Lung (tissue), 11 donors: ENCODE measurements at regions not wholly inside any gene's neighbourhood (a gene's known extent, or its start where the extent isn't known, plus 50 kb on each side); places are given as distances from the start of the nearest gene placed in this dataset.
A peak's percentile ranks its signal among the peaks of the same experiment; 100 is the strongest.

Source experiments
- ATAC-seq: fragments of 200-7000 bp; cut with Tn5 transposase; one replicate; pipeline ENCODE4 v1.9.1; 2020; ENCODE audit warnings: moderate number of reproducible peaks; ENCODE audit not compliant: insufficient read depth, low FRiP score
- DNase-seq, 3 donors: peaks; one replicate each; pipeline ENCODE4 v3.0.0-alpha.2; 2013 to 2017
- H3K27ac ChIP-seq, 2 donors: one replicate each; pipeline ENCODE4 v1.5.1; 2013; ENCODE audit warnings: mild to moderate bottlenecking in 2 of 2, moderate library complexity in 2 of 2, control low read depth in 1 of 2, inconsistent platforms in 1 of 2, low read depth in 1 of 2, low read length in 1 of 2
- H3K27me3 ChIP-seq, 3 donors: one replicate each; pipeline ENCODE4 v1.5.1; 2013; ENCODE audit warnings: low read length in 2 of 3; ENCODE audit not compliant: control insufficient read depth in 3 of 3, insufficient read depth in 3 of 3
- H3K36me3 ChIP-seq, 4 donors: one replicate each; pipeline ENCODE4 v1.5.1; 2013; ENCODE audit warnings: low read length in 4 of 4, mild to moderate bottlenecking in 1 of 4, moderate library complexity in 1 of 4; ENCODE audit not compliant: control insufficient read depth in 4 of 4, insufficient read depth in 4 of 4
- H3K4me1 ChIP-seq, 5 donors: one replicate each; pipeline ENCODE4 v1.5.1; 2013; ENCODE audit warnings: low read length in 5 of 5, mild to moderate bottlenecking in 2 of 5, moderate library complexity in 1 of 5; ENCODE audit not compliant: control insufficient read depth in 5 of 5, insufficient read depth in 5 of 5
- H3K4me3 ChIP-seq: one replicate; pipeline ENCODE4 v1.5.1; 2013; ENCODE audit warnings: mild to moderate bottlenecking, control low read depth, moderate library complexity
- H3K9ac ChIP-seq, 2 donors: one replicate each; pipeline ENCODE4 v1.5.1; 2013; ENCODE audit warnings: low read length in 2 of 2, control low read depth in 1 of 2; ENCODE audit not compliant: insufficient read depth in 1 of 2
- H3K9me3 ChIP-seq, 4 donors: one replicate each; pipeline ENCODE4 v1.5.1; 2013; ENCODE audit warnings: low read length in 3 of 4, mild to moderate bottlenecking in 1 of 4, moderate library complexity in 1 of 4; ENCODE audit not compliant: control insufficient read depth in 4 of 4, insufficient read depth in 3 of 4
- CTCF ChIP-seq: IDR thresholded peaks from 2 replicates; pipeline ENCODE4 v1.5.1; 2012; ENCODE audit warnings: mild to moderate bottlenecking; ENCODE audit errors: control extremely low read depth, extremely low read depth
- WGBS, 2 donors: extraction: QIAGEN DNeasy Blood & Tissue Kit; methylation state at CpG; one replicate each; pipeline ENCODE4 v1.1.7; 2013; 5-methylcytosine and 5-hydroxymethylcytosine counted together
- donor health status: control.
- donor health status: control.
- donor health status: Bipolar disorder and iron deficiency.
- donor health status: healthy.
- donor health status: DM: yes; HTN: yes; CAD: no.

- Histone ChIP-seq H3K9ac (no peak overlapping the region), H3K27me3 (no peaks in the 10 kb centered on the region), H3K4me1 (peaks cover 0 to 8% (median 0%) of the 10 kb centered on the region in 5 donors), H3K4me3 (no peak overlapping the region), H3K36me3 (no peaks in the 10 kb centered on the region), H3K9me3 (no peaks in the 10 kb centered on the region), H3K27ac (no peak overlapping the region)
- 88 to 93% methylated on average over 5 of the region's 5 CpGs for WGBS, 2 donors
- no peak for TF ChIP-seq CTCF
- DNase-seq (no peak), ATAC-seq (no peak)
Observed at GRCh38 chr6:71490876-71491275, 202.3 kb downstream of the OGFRL1 start.

- Histone ChIP-seq H3K4me1 (peaks cover 0 to 17% (median 0%) of the 10 kb centered on the region in 5 donors), H3K4me3 (no peak overlapping the region), H3K36me3 (no peaks in the 10 kb centered on the region), H3K9ac (no peak overlapping the region), H3K27me3 (no peaks in the 10 kb centered on the region), H3K9me3 (no peaks in the 10 kb centered on the region), H3K27ac (no peak overlapping the region)
- DNase-seq (no peak), ATAC-seq (no peak)
- no peak for TF ChIP-seq CTCF
Observed at GRCh38 chr6:71491844-71492243, 203.2 kb downstream of the OGFRL1 start.

- H3K9ac ChIP-seq, result no peak overlapping the region
- H3K4me3 ChIP-seq, result no peak overlapping the region
- no peak overlapping the region for H3K27ac ChIP-seq
- no peaks in the 10 kb centered on the region for H3K9me3 ChIP-seq
- H3K4me1 ChIP-seq, result peaks cover 0 to 18% (median 2%) of the 10 kb centered on the region in 5 donors
- TF ChIP-seq CTCF, result no peak
- no peaks in the 10 kb centered on the region for H3K36me3 ChIP-seq
- H3K27me3 ChIP-seq, result no peaks in the 10 kb centered on the region
- 92 to 96% methylated on average over 2 of the region's 2 CpGs for WGBS, 2 donors
- ATAC-seq, result no peak
- DNase-seq, result no peak
Observed at GRCh38 chr6:71492668-71493067, 204.1 kb downstream of the OGFRL1 start.

- no peaks in the 10 kb centered on the region for H3K9me3 ChIP-seq
- no peak overlapping the region for H3K27ac ChIP-seq
- H3K4me3 ChIP-seq, result no peak overlapping the region
- no peaks in the 10 kb centered on the region for H3K27me3 ChIP-seq
- WGBS, 2 donors, result 13 to 16% methylated on average over 5 of the region's 5 CpGs
- H3K36me3 ChIP-seq, result peaks cover 0 to 1% (median 0%) of the 10 kb centered on the region in 4 donors
- DNase-seq (peak; percentile 31 to 65 (median 64)), ATAC-seq (no peak)
- H3K4me1 ChIP-seq, result peaks cover 3 to 23% (median 4%) of the 10 kb centered on the region in 5 donors
- peak overlapping the region in 1 of 2 donors; percentile 72 for H3K9ac ChIP-seq
- no peak for TF ChIP-seq CTCF
Observed at GRCh38 chr6:71496018-71496721, 207.6 kb downstream of the OGFRL1 start.
